ENCODE measurements at regions not wholly inside any gene's neighbourhood (a gene's known extent, or its start where the extent isn't known, plus 50 kb on each side); places are given as distances from the start of the nearest gene placed in this dataset.
A peak's percentile ranks its signal among the peaks of the same experiment; 100 is the strongest.

- Histone ChIP-seq H3K36me3 (replicated peaks; ENCODE audit: control insufficient read depth, insufficient read depth, low read length) (no peaks in the 10 kb centered on the region; the same call in 1 of the 2 replicates), H3K4me3 (ENCODE audit: insufficient read depth, low read depth, low read length) (no peak overlapping the region), H3K27me3 (ENCODE audit: control insufficient read depth, insufficient read depth, low read length) (no peaks in the 10 kb centered on the region)
- no peak for DNase-seq
Measured at GRCh38 chr11:101770648-101771047, 144.2 kb upstream of the CEP126 start.

- Histone ChIP-seq H3K27me3 (ENCODE audit: control insufficient read depth, insufficient read depth, low read length) (no peaks in the 10 kb centered on the region), H3K36me3 (replicated peaks; ENCODE audit: control insufficient read depth, insufficient read depth, low read length) (no peaks in the 10 kb centered on the region), H3K4me3 (ENCODE audit: insufficient read depth, low read depth, low read length) (no peak overlapping the region)
- DNase-seq = no peak
Measured at GRCh38 chr11:101765932-101766331, 148.9 kb upstream of the CEP126 start.

- Histone ChIP-seq H3K27me3 (ENCODE audit: control insufficient read depth, insufficient read depth, low read length) (no peaks in the 10 kb centered on the region), H3K4me3 (ENCODE audit: insufficient read depth, low read depth, low read length) (no peak overlapping the region), H3K36me3 (replicated peaks; ENCODE audit: control insufficient read depth, insufficient read depth, low read length) (no peaks in the 10 kb centered on the region)
- DNase-seq = no peak
Measured at GRCh38 chr11:101759771-101760450, 154.9 kb upstream of the CEP126 start.

GRCh38 chr11:101757741-101758140, 157.1 kb upstream of the CEP126 start:
- Histone ChIP-seq H3K27me3 (ENCODE audit: control insufficient read depth, insufficient read depth, low read length) (no peaks in the 10 kb centered on the region), H3K36me3 (replicated peaks; ENCODE audit: control insufficient read depth, insufficient read depth, low read length) (no peaks in the 10 kb centered on the region), H3K4me3 (ENCODE audit: insufficient read depth, low read depth, low read length) (no peak overlapping the region)
- no peak for DNase-seq

- Histone ChIP-seq H3K36me3 (replicated peaks; ENCODE audit: control insufficient read depth, insufficient read depth, low read length) (no peaks in the 10 kb centered on the region), H3K27me3 (ENCODE audit: control insufficient read depth, insufficient read depth, low read length) (no peaks in the 10 kb centered on the region), H3K4me3 (ENCODE audit: insufficient read depth, low read depth, low read length) (no peak overlapping the region)
- peak; percentile 6 for DNase-seq
Measured at GRCh38 chr11:101748572-101749344, 165.0 kb upstream of the TRPC6 start.

- no peaks in the 10 kb centered on the region for H3K36me3 ChIP-seq (replicated peaks; ENCODE audit: control insufficient read depth, insufficient read depth, low read length)
- no peak overlapping the region for H3K4me3 ChIP-seq (ENCODE audit: insufficient read depth, low read depth, low read length)
- H3K27me3 ChIP-seq (ENCODE audit: control insufficient read depth, insufficient read depth, low read length) = no peaks in the 10 kb centered on the region
- DNase-seq = no peak
Measured at GRCh38 chr11:101745756-101746155, 161.9 kb upstream of the TRPC6 start.

- Histone ChIP-seq H3K4me3 (ENCODE audit: insufficient read depth, low read depth, low read length) (no peak overlapping the region), H3K36me3 (replicated peaks; ENCODE audit: control insufficient read depth, insufficient read depth, low read length) (no peaks in the 10 kb centered on the region), H3K27me3 (ENCODE audit: control insufficient read depth, insufficient read depth, low read length) (no peaks in the 10 kb centered on the region)
- DNase-seq = no peak
Measured at GRCh38 chr11:101743828-101744227, 160.0 kb upstream of the TRPC6 start.

- DNase-seq = no peak
- no peaks in the 10 kb centered on the region for H3K27me3 ChIP-seq (ENCODE audit: control insufficient read depth, insufficient read depth, low read length)
Measured at GRCh38 chr11:101741479-101742175, 157.8 kb upstream of the TRPC6 start.

GRCh38 chr11:101741061-101741460, 157.3 kb upstream of the TRPC6 start:
- H3K27me3 ChIP-seq (ENCODE audit: control insufficient read depth, insufficient read depth, low read length) = no peaks in the 10 kb centered on the region
- no peaks in the 10 kb centered on the region for H3K36me3 ChIP-seq (replicated peaks; ENCODE audit: control insufficient read depth, insufficient read depth, low read length)
- H3K4me3 ChIP-seq (ENCODE audit: insufficient read depth, low read depth, low read length) = no peak overlapping the region
- DNase-seq = no peak

More at GRCh38 chr11:101741479-101742175, 157.8 kb upstream of the TRPC6 start:
- H3K36me3 ChIP-seq (replicated peaks; ENCODE audit: control insufficient read depth, insufficient read depth, low read length) = no peaks in the 10 kb centered on the region
- H3K4me3 ChIP-seq (ENCODE audit: insufficient read depth, low read depth, low read length) = no peak overlapping the region

GRCh38 chr11:101738452-101738851, 154.6 kb upstream of the TRPC6 start:
- Histone ChIP-seq H3K27me3 (ENCODE audit: control insufficient read depth, insufficient read depth, low read length) (no peaks in the 10 kb centered on the region), H3K4me3 (ENCODE audit: insufficient read depth, low read depth, low read length) (no peak overlapping the region), H3K36me3 (replicated peaks; ENCODE audit: control insufficient read depth, insufficient read depth, low read length) (no peaks in the 10 kb centered on the region)
- DNase-seq = no peak

GRCh38 chr11:101729406-101730078, 145.7 kb upstream of the TRPC6 start:
- Histone ChIP-seq H3K36me3 (replicated peaks; ENCODE audit: control insufficient read depth, insufficient read depth, low read length) (no peaks in the 10 kb centered on the region), H3K27me3 (ENCODE audit: control insufficient read depth, insufficient read depth, low read length) (no peaks in the 10 kb centered on the region), H3K4me3 (ENCODE audit: insufficient read depth, low read depth, low read length) (no peak overlapping the region)
- no peak for DNase-seq

GRCh38 chr11:101727451-101727850, 143.6 kb upstream of the TRPC6 start:
- no peak for DNase-seq
- no peaks in the 10 kb centered on the region for H3K36me3 ChIP-seq (replicated peaks; ENCODE audit: control insufficient read depth, insufficient read depth, low read length)
- H3K4me3 ChIP-seq (ENCODE audit: insufficient read depth, low read depth, low read length) = no peak overlapping the region
- no peaks in the 10 kb centered on the region for H3K27me3 ChIP-seq (ENCODE audit: control insufficient read depth, insufficient read depth, low read length)

GRCh38 chr11:101726988-101727387, 143.2 kb upstream of the TRPC6 start:
- no peaks in the 10 kb centered on the region for H3K36me3 ChIP-seq (replicated peaks; ENCODE audit: control insufficient read depth, insufficient read depth, low read length)
- DNase-seq = no peak
- no peak overlapping the region for H3K4me3 ChIP-seq (ENCODE audit: insufficient read depth, low read depth, low read length)

GRCh38 chr11:101723371-101723770, 139.6 kb upstream of the TRPC6 start:
- no peaks in the 10 kb centered on the region for H3K27me3 ChIP-seq (ENCODE audit: control insufficient read depth, insufficient read depth, low read length)
- DNase-seq = no peak
- H3K4me3 ChIP-seq (ENCODE audit: insufficient read depth, low read depth, low read length) = no peak overlapping the region
- H3K36me3 ChIP-seq (replicated peaks; ENCODE audit: control insufficient read depth, insufficient read depth, low read length) = no peaks in the 10 kb centered on the region

More at GRCh38 chr11:101726988-101727387, 143.2 kb upstream of the TRPC6 start:
- H3K27me3 ChIP-seq (ENCODE audit: control insufficient read depth, insufficient read depth, low read length) = no peaks in the 10 kb centered on the region
